MM.1S (cell line): ENCODE measurements at regions not wholly inside any gene's neighbourhood (a gene's known extent, or its start where the extent isn't known, plus 50 kb on each side); places are given as distances from the start of the nearest gene placed in this dataset.

Experiments used
- CTCF ChIP-seq: fragments of 300-600 bp; sonication (generic); IDR thresholded peaks from 2 replicates; pipeline ENCODE4 v1.5.1; 2016; ENCODE audit warnings: antibody characterized with exemption, low read length, mixed read lengths
- EZH2 ChIP-seq: fragments of 300-600 bp; sonication (generic); optimal IDR thresholded peaks from 2 replicates; pipeline ENCODE3; 2017; ENCODE audit warnings: low read depth, mild to moderate bottlenecking, antibody characterized with exemption, low read length, mixed read lengths

GRCh38 chr6:95142661-95143335 is 434.5 kb upstream of the MANEA start:
- TF ChIP-seq CTCF: no peak
- TF ChIP-seq EZH2: no peak
